MM.1S (cell line): ENCODE measurements at regions not wholly inside any gene's neighbourhood (a gene's known extent, or its start where the extent isn't known, plus 50 kb on each side); places are given as distances from the start of the nearest gene placed in this dataset.

ENCODE experiments used
- EZH2 ChIP-seq: fragments of 300-600 bp; sonication (generic); optimal IDR thresholded peaks from 2 replicates; pipeline ENCODE3; 2017; ENCODE audit warnings: low read depth, mild to moderate bottlenecking, antibody characterized with exemption, low read length, mixed read lengths
- TF ChIP-seq, protein P1 (sequence below): fragments of 300-600 bp; sonication (generic); IDR thresholded peaks from 2 replicates; pipeline ENCODE4 v1.5.1; 2016; ENCODE audit warnings: antibody characterized with exemption, low read length, mixed read lengths

DNA sequence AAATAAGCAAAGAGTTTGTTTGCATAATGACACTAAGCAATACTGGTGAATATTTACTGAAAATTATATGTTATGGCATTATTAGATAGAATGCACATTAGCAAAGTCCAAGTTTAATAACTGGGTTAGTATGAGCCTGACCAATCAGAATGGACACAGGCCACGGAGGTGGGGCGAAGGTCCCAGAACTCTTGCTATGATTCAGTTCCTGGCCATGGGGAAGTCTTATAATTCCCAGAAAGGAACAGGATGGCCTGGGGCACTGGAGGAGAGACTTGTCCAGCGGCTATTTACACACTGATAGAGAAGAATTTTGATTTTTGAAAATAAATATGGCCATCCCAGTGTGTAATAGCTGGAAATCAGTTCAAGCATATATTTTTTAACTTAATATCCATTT lies 372.0 kb downstream of the EFNB2 start:
- TF ChIP-seq, protein P1, sequence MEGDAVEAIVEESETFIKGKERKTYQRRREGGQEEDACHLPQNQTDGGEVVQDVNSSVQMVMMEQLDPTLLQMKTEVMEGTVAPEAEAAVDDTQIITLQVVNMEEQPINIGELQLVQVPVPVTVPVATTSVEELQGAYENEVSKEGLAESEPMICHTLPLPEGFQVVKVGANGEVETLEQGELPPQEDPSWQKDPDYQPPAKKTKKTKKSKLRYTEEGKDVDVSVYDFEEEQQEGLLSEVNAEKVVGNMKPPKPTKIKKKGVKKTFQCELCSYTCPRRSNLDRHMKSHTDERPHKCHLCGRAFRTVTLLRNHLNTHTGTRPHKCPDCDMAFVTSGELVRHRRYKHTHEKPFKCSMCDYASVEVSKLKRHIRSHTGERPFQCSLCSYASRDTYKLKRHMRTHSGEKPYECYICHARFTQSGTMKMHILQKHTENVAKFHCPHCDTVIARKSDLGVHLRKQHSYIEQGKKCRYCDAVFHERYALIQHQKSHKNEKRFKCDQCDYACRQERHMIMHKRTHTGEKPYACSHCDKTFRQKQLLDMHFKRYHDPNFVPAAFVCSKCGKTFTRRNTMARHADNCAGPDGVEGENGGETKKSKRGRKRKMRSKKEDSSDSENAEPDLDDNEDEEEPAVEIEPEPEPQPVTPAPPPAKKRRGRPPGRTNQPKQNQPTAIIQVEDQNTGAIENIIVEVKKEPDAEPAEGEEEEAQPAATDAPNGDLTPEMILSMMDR, result no peak
- TF ChIP-seq EZH2, result no peak
